ENCODE measurements at regions not wholly inside any gene's neighbourhood (a gene's known extent, or its start where the extent isn't known, plus 50 kb on each side); places are given as distances from the start of the nearest gene placed in this dataset.

DNA sequence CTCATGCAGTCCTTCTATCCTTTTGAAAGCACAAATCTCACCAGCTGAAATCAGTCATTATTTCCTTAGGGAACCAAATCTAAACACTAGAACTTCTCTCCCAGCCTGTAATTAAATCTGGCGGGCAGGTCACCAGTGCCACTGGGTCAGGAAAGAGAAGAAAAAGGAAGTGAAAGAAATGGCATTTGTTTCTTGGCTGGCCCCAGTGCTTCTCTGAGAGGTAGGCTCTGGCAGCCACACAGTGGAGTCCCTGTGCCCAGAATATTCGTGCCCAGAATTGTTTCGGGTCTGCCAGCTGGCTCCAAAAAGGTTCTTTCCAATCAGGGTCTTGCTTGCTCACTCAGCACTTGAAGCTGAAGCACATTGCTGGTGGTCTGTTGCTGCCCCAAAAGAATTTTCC lies 133.9 kb upstream of the MTAP start:
- H3K27me3 Mint-ChIP-seq: peaks cover 8% of the 10 kb centered on the region
- H3K79me2 ChIP-seq (ENCODE audit: control insufficient read depth, insufficient read depth, low read length): no peaks in the 10 kb centered on the region
- no peaks in the 10 kb centered on the region for H4K20me1 ChIP-seq (ENCODE audit: control insufficient read depth, insufficient read depth, low read length, poor library complexity, severe bottlenecking)
- H3K27ac Mint-ChIP-seq: no peak overlapping the region
- H3K36me3 ChIP-seq (replicated peaks in 1 of 2; ENCODE audit: control extremely low read depth in 1 of 2, control insufficient read depth in 1 of 2, extremely low read depth in 1 of 2, insufficient read depth in 2 of 2, low read length in 1 of 2): no peaks in the 10 kb centered on the region
- no peak overlapping the region for H3K4me2 ChIP-seq (replicated peaks; ENCODE audit: low read depth, low read length, poor library complexity, severe bottlenecking)
- H3K4me3 ChIP-seq (ENCODE audit: control extremely low read depth in 1 of 5, extremely low read depth in 1 of 5, insufficient read depth in 1 of 5, low read depth in 2 of 5, low read length in 4 of 5): no peak overlapping the region
- H3K27me3 ChIP-seq (replicated peaks in 1 of 4; ENCODE audit: control extremely low read depth in 1 of 4, control insufficient read depth in 3 of 4, insufficient read depth in 4 of 4, low read length in 3 of 4): no peaks in the 10 kb centered on the region
- CTCF ChIA-PET: no interaction called here
- POLR2A ChIA-PET: no interaction called here
- no peak overlapping the region for H3K9ac ChIP-seq (ENCODE audit: low read length)
- H3K4me1 ChIP-seq (ENCODE audit: control insufficient read depth in 2 of 2, insufficient read depth in 2 of 2, low read length in 2 of 2): no peaks in the 10 kb centered on the region
- WGBS (ENCODE audit: insufficient coverage): 88% methylated on average over 2 of the region's 3 CpGs
- H3K4me3 Mint-ChIP-seq: no peak overlapping the region
- H3K9me3 Mint-ChIP-seq (ENCODE audit: insufficient read depth): no peaks in the 10 kb centered on the region
- no peaks in the 10 kb centered on the region for H3K4me1 Mint-ChIP-seq
- intact Hi-C loops (cut with micrococcal nuclease): no loop called here
- H3K9me3 ChIP-seq (ENCODE audit: control extremely low read depth in 1 of 3, control insufficient read depth in 2 of 3, insufficient read depth in 1 of 3, low read length in 2 of 3): no peaks in the 10 kb centered on the region
- H3K27ac ChIP-seq (ENCODE audit: low read length in 2 of 2): no peak overlapping the region
- TF ChIP-seq, protein P1, sequence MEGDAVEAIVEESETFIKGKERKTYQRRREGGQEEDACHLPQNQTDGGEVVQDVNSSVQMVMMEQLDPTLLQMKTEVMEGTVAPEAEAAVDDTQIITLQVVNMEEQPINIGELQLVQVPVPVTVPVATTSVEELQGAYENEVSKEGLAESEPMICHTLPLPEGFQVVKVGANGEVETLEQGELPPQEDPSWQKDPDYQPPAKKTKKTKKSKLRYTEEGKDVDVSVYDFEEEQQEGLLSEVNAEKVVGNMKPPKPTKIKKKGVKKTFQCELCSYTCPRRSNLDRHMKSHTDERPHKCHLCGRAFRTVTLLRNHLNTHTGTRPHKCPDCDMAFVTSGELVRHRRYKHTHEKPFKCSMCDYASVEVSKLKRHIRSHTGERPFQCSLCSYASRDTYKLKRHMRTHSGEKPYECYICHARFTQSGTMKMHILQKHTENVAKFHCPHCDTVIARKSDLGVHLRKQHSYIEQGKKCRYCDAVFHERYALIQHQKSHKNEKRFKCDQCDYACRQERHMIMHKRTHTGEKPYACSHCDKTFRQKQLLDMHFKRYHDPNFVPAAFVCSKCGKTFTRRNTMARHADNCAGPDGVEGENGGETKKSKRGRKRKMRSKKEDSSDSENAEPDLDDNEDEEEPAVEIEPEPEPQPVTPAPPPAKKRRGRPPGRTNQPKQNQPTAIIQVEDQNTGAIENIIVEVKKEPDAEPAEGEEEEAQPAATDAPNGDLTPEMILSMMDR (IDR thresholded peaks at IDR 0.05): no peak
- TF ChIP-seq EZH2 (IDR thresholded peaks at IDR 0.05; ENCODE audit: borderline replicate concordance, insufficient read depth, low read depth, low read length, poor library complexity, severe bottlenecking): no peak
- ATAC-seq (ENCODE audit: low read depth) (no peak), DNase-seq (no peak)
- no peak overlapping the region for H2AFZ ChIP-seq (ENCODE audit: insufficient read depth, low read depth, low read length, poor library complexity, severe bottlenecking)

DNA sequence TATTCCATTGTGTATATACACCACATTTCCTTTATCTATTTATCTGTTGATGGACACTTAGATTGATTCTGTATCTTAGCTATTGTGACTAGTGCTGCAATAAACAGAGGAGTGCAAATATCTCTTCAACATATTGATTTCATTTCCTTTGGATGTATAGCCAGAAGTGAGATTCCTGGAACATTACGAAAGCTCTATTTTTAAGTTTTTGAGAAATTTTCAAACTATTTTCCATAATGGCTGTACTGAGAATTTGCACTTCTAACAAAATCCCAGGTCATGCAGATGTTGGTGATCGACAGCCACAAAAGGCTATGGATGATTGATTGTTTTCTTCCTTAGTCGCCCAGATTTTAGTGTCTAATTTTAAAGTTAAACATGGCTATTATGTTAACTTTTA lies 132.7 kb upstream of the MTAP start:
- H3K9me3 Mint-ChIP-seq (ENCODE audit: insufficient read depth): no peaks in the 10 kb centered on the region
- Histone ChIP-seq H3K4me1 (ENCODE audit: control insufficient read depth in 2 of 2, insufficient read depth in 2 of 2, low read length in 2 of 2) (no peaks in the 10 kb centered on the region), H3K4me3 (ENCODE audit: control extremely low read depth in 1 of 5, extremely low read depth in 1 of 5, insufficient read depth in 1 of 5, low read depth in 2 of 5, low read length in 4 of 5) (no peak overlapping the region), H3K27me3 (replicated peaks in 1 of 4; ENCODE audit: control extremely low read depth in 1 of 4, control insufficient read depth in 3 of 4, insufficient read depth in 4 of 4, low read length in 3 of 4) (no peaks in the 10 kb centered on the region), H3K36me3 (replicated peaks in 1 of 2; ENCODE audit: control extremely low read depth in 1 of 2, control insufficient read depth in 1 of 2, extremely low read depth in 1 of 2, insufficient read depth in 2 of 2, low read length in 1 of 2) (no peaks in the 10 kb centered on the region), H3K9me3 (ENCODE audit: control extremely low read depth in 1 of 3, control insufficient read depth in 2 of 3, insufficient read depth in 1 of 3, low read length in 2 of 3) (no peaks in the 10 kb centered on the region), H4K20me1 (ENCODE audit: control insufficient read depth, insufficient read depth, low read length, poor library complexity, severe bottlenecking) (no peaks in the 10 kb centered on the region), H2AFZ (ENCODE audit: insufficient read depth, low read depth, low read length, poor library complexity, severe bottlenecking) (no peak overlapping the region), H3K79me2 (ENCODE audit: control insufficient read depth, insufficient read depth, low read length) (no peaks in the 10 kb centered on the region), H3K9ac (ENCODE audit: low read length) (no peak overlapping the region), H3K4me2 (replicated peaks; ENCODE audit: low read depth, low read length, poor library complexity, severe bottlenecking) (no peak overlapping the region), H3K27ac (ENCODE audit: low read length in 2 of 2) (no peak overlapping the region)
- no peak for ATAC-seq (ENCODE audit: low read depth)
- intact Hi-C loops (cut with micrococcal nuclease): no loop called here
- no peaks in the 10 kb centered on the region for H3K4me1 Mint-ChIP-seq
- no peak overlapping the region for H3K4me3 Mint-ChIP-seq
- TF ChIP-seq, protein P1 (IDR thresholded peaks at IDR 0.05): no peak
- no CpG with 5 or more reads among the region's 3 CpGs for WGBS (ENCODE audit: insufficient coverage)
- ChIA-PET CTCF (no interaction called here), POLR2A (no interaction called here)
- no peak for DNase-seq
- H3K27me3 Mint-ChIP-seq: peaks cover 8% of the 10 kb centered on the region
- no peak overlapping the region for H3K27ac Mint-ChIP-seq
